ENCODE measurements at regions not wholly inside any gene's neighbourhood (a gene's known extent, or its start where the extent isn't known, plus 50 kb on each side); places are given as distances from the start of the nearest gene placed in this dataset.

- TF ChIP-seq POLR2A (IDR thresholded peaks at IDR 0.05), result no peak
- TF ChIP-seq, protein P1, sequence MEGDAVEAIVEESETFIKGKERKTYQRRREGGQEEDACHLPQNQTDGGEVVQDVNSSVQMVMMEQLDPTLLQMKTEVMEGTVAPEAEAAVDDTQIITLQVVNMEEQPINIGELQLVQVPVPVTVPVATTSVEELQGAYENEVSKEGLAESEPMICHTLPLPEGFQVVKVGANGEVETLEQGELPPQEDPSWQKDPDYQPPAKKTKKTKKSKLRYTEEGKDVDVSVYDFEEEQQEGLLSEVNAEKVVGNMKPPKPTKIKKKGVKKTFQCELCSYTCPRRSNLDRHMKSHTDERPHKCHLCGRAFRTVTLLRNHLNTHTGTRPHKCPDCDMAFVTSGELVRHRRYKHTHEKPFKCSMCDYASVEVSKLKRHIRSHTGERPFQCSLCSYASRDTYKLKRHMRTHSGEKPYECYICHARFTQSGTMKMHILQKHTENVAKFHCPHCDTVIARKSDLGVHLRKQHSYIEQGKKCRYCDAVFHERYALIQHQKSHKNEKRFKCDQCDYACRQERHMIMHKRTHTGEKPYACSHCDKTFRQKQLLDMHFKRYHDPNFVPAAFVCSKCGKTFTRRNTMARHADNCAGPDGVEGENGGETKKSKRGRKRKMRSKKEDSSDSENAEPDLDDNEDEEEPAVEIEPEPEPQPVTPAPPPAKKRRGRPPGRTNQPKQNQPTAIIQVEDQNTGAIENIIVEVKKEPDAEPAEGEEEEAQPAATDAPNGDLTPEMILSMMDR (IDR thresholded peaks at IDR 0.05), result no peak
Observed at GRCh38 chr1:184878602-184879001, 95.7 kb downstream of the NIBAN1 start.
